Stimulated activated CD8-positive, alpha-beta memory T cell treated with anti-CD3 and anti-CD28 coated beads, Interleukin-7, amount 100 ng/mL, for 48 hours (primary cell): ENCODE measurements at regions not wholly inside any gene's neighbourhood (a gene's known extent, or its start where the extent isn't known, plus 50 kb on each side); places are given as distances from the start of the nearest gene placed in this dataset.
"Not testable (repeated sequence)": the region's sequence is repeated elsewhere in the genome, so short reads cannot be mapped to it uniquely, and the experiment has no call there.

Experiments used
- DNase-seq, 2 donors: peaks; one replicate each; pipeline ENCODE4 v3.0.0-alpha.2; 2020; ENCODE audit warnings: low read depth in 1 of 2; ENCODE audit errors: extremely low read depth in 1 of 2

DNA sequence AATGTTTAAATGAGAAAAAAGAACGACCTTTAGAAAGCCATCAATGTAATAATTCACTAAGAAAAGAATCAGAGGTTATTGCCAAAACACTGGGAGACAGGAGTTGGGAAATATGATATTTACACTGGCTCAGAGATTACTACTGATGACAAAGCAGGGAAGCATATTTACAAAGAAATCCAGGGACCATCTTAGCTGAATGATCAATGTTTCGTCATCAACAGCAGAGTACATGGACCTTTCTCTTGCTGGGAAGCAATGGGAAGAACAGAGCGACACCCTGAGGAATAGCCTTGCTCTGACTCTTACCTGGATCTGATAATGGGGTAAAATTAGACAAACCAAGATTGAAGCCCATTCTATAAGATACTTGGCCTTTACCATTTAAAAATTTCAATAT is 1293.5 kb downstream of the XPNPEP1 start:
- DNase-seq, result no peak

DNA sequence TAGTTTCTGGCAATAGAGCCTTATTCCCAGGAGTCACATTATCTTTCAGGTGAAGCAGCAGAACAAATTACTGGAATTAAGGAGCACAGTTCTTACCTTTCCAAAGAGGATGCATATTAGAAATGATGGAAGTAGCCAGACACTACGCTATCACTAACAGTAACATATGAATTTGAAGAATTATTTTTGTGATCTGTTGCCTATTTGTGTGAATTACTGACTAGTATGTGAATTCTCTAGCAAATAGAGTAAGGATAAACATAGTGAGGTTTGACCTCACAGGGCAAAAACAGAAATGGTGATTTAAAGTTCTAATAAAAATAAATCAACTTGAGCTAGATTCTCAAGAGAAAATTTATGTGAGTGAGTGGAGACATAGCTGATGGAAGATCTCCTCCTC is 1299.3 kb downstream of the XPNPEP1 start:
- no peak for DNase-seq

DNA sequence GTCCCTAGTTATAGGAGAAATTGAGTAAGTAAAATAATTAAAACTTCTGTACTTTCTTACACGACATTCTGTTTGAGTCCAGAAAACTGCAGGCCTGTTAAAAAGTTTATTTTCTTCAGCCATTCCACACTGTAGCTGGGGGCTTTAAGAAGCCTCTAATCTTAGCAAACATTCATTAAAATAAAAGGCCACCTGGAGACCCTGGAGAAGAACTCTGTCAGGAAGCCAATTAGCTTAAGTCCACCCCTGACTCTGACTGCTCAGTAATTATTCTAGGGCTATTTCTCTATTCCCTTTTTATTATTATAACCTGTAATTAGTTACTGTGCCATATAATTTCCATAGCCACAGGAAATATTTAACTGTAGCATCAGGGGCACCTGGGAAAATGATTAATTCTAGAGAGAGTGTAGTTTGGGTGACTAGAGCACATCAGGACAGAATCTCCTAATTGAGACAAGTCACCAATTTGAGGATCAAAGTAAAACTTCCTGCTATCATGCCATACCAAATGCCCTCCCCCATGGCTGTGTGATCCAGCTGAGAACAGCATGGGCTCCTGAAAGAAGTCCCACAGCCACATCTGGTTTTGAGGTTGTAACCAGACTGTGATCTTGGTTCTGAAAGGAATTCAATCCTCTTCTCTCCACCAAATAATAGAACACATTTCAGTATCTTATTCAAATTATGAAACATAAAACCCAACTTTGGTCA is 1302.3 kb downstream of the XPNPEP1 start:
- no peak for DNase-seq

DNA sequence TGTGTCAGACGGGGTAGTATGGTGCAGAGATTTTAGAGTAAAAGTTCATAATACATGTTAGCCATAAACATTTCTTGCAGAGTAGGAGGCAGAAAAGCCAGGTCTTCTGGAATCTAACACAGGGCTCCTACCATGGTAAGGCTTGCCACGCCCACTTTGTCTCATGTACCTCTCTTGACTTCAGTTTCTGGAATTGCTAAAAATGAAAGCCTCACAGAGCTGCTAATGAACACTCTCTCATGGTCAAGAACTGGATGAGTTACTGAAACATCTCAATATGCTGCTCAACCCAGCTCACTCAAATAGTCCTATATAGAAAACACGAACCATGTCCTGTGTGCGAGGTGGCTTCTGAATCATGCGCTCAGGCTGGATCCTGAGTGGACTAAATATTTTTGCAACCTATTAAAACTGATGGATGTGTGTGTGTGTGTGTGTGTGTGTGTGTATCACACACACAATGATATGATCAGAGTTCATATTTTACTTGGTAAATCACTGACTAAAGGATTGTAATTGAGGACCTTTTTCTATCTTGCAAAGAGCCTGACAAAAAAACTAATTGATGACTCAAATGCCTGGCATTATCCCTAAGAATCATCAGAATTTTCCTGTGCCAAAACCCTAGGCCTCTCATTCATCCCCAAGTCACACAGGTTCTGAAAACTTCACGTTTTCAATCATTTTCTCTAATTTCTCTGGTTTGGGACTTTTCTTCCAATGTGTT is 1306.6 kb downstream of the XPNPEP1 start:
- DNase-seq, result no peak

DNA sequence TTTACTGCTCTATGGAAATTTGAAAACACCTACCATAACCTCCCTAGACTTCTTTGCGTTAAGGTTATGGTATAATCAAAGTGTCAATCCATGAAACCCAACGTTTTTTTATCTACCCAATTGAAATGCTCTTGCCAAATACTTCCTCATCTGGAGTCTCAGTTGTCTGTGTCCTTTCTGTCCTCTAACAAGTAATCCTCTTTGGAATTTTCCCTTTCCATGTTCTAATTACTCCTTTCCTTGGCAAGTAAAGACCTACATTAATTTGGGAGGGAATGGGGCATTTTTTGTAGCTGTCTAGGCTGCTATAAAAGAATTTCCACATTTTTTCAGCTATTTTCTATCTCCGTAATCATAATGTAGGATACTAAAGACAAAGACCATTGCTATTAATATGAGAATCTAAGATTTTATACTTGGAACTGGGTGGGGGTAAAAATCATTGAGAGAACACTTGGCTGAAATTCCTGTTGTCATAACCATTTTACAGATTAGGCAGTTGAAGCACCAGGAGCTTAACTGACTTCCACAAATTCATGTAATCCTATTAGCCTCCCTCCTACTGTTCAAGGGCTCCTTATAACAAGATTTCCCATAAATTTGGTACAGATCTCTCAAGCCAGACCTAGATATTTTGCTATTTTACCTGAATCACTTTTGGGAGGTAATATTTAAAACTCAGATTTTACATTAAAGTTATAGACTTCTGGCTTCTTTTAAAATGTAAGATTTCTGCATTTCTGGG is 1307.6 kb downstream of the XPNPEP1 start:
- no peak for DNase-seq

DNA sequence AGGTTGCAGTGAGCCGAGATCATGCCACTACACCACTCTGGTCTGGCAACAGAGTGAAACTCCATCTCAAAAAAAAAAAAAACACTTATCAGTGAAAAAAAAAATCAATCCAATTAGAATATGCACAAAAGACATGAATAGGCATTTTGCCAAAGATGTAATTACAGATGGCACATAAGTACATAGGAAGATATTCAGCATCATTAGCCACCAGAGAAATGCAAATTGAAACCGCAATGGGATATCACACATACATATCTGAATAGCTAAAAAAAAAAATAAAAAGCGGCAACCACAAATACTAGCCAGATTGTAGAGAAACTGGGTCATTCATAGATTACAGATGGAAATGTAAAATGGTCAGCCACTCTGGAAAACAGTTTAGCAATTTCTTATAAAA is 1310.8 kb downstream of the XPNPEP1 start:
- no peak for DNase-seq

DNA sequence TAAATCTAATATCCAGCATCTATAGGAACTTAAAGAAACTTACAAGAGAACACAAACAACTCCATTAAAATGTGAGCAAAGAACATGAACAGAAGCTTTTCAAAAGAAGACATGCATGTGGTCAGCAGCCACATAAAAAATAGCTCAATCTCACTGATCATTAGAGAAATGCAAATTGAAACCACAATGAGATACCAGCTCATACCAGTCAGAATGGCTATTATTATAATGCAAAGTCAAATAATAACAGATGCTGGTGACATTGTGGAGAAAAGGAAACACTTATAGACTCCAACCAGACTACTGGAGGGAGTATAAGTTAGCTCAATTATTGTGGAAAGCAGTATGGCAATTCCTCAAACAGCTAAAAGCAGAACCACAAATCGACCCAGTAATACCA is 1314.5 kb downstream of the XPNPEP1 start:
- no peak for DNase-seq

DNA sequence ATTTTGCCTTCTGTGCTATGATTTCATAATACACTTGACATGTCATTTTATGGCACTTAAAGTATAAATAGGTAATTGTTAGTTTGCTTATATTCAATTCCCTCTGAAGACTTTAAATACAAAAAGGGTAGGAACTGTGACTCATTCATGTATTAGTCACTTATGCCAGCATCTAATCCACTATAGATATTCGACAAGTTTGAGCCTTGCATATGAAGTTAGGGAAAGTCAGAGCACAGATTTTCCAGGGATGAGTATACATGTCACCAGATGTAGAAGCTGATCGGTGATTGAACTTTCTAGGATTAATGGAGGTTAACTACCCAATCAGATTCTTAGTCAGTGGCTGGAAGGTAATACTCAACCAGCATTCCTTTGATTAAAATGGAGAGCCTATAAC is 1321.5 kb downstream of the XPNPEP1 start:
- DNase-seq, result no peak

DNA sequence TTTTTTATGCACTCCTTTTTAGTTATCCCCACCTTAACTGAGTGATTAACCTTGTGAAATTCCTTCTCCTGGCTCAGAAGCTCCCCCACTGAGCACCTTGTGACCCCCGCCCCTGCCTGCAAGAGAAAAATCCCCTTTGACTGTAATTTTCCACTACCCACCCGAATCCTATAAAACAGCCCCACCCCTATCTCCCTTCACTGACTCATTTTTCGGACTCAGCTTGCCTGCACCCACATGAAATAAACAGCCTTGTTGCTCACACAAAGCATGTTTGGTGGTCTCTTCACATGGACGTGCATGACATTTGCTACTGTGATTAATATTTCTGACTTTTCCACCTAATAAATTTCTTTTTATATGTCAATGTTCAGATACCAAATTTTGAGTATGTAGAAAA is 1322.8 kb downstream of the XPNPEP1 start:
- not testable (repeated sequence) for DNase-seq

DNA sequence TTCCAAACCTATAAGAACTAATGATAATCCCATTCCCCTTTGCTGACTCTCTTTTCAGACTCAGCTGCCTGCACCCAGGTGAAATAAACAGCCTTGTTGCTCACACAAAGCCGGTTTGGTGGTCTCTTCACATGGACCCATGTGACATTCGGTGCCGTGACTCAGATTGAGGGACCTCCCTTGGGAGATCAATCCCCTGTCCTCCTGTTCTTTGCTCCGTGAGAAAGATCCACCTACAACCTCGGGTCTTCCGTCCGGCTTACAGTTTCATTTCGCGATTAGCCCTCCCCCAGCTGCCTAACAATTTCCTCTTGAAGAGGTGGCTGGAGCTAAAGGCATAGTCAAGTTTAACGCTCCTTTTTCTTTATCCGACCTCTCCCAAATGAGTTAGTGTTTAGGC is 1324.0 kb downstream of the XPNPEP1 start:
- not testable (repeated sequence) for DNase-seq

DNA sequence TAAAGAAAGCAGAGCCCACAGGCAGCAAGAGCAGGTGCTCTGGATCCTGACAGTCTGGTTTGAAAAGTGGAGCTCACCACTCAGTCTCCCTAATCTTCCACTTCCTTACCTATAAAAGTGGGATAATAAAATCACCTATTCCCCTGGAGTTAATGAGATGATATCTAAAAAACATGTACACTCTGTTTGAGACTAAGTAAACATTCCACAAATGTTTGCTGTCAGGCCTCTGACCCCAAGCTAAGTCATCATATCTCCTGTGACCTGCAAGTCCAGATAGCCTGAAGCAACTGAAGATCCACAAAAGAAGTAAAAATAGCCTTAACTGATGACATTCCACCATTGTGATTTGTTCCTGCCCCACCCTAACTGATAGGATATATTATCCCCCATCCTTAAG is 1324.5 kb downstream of the XPNPEP1 start:
- no peak for DNase-seq

DNA sequence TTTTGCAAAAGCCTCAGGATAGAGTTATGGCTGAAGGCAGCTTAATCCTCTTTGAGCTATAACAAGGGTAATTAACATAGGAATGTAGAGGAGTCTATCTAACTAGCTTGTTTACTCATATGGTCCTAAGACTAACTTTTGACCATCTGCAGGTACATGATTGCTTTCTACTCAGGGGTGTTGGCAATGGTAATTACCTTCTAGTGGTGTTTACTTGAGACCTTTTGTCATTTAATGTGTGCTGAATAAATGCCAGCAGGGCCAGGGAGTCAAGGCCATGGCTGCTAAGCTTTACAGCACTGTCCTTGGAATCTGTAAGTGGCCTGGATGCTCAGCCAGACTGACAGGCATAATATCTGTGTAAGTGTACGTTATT is 1325.0 kb downstream of the XPNPEP1 start:
- DNase-seq, result no peak

DNA sequence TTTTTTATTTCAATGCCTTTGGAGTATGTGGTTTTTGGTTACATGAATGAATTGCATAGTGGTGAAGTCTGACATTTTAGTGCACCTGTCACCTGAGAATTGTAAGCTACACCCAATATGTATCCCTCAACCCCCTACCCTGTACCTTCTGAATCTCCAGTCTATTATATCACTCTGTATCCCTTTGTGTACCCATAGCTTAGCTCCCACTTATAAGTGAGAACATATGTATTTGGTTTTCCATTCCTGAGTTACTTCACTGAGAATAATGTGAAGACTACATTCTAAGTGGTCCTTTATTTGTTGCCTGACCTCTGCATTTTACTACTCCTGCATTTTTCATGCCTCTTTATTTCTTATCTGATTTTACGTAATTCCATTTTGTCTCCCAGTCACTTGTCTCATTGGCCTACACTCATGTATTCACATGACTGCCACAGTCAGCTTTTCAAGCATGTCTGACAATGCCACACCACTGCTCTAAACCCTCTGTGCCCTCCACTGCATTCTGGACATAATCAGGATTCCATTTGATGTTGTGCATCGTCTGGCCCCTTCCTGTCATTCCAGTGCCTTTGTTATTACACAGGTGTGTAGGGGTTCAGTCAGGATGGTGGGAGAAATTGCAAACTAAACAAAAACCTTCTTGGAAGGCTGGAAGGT is 1325.5 kb downstream of the XPNPEP1 start:
- DNase-seq, result no peak

DNA sequence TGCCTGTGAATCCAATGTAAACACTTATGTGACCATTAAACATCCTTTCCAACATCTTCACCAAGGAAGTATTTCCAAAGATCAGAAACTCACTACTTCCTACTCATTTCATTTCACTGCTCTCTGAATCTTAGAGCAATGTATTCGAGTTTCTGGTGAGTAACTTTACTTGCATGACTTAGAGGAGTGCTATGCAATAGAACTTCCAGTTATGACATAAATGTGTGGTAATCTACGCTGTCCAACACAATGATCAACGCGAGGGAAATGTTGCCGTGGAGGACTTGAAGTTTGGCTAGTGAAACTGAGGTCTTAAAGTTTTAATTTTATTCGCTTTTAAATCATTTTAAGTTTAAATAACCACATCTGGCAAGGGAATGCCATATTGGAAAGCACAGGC is 1326.3 kb downstream of the XPNPEP1 start:
- no peak for DNase-seq

DNA sequence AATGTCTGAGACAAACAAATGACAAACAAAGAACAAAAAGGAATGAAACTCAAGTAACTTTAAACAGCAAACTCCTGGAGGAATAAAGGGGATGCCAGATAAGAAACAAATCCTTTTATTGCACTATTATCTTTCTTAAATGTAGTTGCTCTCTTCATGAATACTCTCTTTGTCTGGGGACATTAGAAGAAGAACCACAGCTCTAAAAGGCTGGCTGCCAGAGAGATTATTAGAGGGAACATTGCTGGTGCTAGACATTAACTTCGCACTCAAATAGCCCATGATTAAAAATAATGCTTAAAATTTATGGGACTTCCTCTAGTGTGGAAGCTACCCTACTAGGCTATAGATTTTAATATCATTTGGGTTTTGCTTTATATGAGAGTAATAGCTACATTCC is 1330.4 kb downstream of the XPNPEP1 start:
- DNase-seq, result no peak

DNA sequence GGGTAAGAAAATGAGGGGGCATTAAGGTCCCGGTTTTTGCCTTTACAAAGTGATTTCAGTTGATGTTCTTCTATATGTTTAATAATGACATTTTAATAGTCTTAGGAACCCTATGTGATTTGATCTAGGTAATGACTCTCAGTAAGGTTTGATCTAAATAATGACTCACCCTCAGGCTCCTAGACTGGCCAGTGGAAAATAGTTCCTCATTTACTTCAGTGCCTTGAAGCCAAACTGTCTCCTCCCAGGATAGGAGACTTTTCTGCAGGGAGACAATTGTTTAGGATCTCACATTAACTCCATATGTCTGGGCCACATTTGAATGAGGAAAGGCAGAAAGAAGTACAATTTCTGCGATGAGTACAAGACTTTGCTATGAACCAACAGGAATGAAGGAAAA is 1331.9 kb downstream of the XPNPEP1 start:
- DNase-seq, result no peak

DNA sequence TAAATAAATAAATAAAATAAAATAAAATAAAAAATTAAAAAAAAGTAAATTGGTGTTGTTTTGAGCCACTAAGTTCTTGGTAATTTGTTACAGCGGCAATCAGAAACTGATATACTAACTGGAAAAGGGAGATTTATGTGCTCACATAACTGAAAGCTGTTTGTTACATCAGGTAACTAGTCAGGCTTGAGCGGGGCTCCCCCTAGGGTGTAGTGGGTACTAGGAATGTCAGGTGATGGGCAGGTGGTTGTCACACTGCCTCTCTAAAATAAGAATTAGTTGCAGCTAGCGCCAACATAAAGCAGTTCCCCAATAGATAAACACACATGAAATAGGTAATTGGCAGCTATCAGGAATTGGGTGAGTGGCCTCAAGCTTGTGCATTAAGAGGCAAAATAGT is 1336.9 kb downstream of the XPNPEP1 start:
- DNase-seq, result no peak

DNA sequence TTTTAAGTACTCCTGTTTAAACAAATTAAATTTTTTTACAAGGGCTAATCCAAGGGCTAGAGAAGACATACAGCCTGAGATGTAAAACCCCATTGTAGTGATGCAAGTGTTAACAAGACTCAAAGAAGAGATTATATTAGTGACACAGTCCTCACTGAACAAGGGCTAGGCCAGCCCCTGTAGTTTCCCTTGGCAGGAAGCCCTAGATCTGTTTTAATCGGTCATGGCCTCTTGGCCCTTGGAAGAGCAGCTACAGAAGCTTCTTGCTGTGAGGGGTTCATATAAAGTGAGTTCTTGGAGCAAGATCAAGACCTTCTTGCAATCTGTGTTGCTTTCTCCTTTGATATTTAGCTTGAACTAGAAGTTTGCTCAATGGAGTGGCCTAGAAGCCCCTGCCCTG is 1339.4 kb downstream of the XPNPEP1 start:
- DNase-seq, result no peak

DNA sequence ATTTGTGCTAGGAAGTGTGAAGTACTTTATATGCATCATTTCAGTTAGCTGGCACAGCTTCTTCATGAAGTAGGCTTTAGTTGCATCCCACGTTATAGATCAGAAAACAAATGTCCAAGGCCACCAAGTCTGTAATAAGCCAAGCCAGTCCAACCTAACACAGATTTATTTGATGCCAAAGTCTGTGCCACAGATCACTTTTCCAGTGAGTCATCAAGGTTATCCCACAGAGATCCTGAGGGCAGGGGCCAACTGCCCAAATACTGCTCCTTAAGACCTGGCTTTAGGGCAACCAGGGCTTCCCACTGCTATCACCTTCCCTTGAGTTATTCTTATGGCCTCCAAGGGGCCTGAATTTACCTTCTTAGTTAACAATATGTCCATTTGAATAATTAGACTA is 1340.4 kb downstream of the XPNPEP1 start:
- no peak for DNase-seq

DNA sequence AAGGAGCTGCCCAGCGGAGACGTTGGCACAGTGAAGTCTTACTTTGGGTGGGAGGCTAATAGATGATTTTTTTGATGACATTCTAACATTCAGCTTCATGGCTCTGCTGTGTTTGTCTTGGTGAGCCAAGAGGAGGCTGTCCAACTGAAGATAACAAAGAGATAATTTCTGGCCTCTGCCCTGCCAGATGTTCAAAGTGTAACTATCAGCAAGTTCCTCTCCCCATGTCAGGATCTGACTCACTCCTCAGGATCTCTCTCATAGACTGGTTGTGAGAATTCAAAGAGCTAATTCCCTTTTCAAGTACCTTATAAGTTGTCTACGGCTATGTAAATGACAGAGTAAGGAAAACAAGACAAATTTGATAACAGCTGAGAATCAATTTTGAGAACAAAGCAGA is 1340.9 kb downstream of the XPNPEP1 start:
- no peak for DNase-seq

DNA sequence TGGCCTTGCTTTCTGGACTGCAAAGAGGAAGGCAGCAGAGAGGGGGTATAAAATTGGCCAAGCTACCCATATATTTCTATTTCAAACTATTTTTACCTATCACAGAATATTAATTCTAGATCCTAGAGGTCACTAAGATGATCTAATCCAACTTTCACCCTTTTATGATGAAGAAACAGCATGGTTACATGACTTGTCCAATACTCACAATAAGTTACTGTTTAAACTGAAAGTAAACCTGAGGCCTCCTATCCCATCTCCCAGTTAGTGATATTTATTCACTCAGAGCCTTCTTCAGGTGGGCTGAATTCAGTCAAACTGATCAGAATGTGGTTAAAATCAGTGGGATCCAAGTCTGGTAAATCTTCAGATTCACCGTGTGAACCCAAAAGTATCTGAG is 1345.1 kb downstream of the XPNPEP1 start:
- no peak for DNase-seq

DNA sequence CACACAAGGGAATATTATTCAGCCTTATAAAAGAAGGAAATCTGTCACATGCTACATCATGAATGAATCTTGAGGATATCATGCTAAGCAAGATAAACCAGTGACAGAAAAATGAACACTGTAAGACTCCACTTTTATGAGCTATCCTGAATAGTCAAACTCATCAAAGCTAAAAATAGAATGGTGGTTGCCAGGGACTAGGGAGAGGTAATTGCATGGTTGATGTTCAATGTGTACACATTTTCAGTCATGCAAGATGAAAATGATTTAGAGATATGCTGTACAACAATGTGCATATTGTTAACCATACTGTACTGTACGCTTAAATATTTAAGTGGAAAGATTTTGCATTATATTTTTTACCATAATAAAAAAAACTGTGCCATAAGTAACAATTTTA is 1349.1 kb downstream of the XPNPEP1 start:
- no peak for DNase-seq
